Testis (tissue), 2 donors: ENCODE measurements at regions not wholly inside any gene's neighbourhood (a gene's known extent, or its start where the extent isn't known, plus 50 kb on each side); places are given as distances from the start of the nearest gene placed in this dataset.

Experiments used
- CTCF ChIP-seq, 3 experiments: fragments of 450-650 bp in 2 of 3; fragments of 200-600 bp in 1 of 3; sonication (generic) in 1 of 3; IDR thresholded peaks; one replicate each; pipeline ENCODE4 v1.5.1; 2016 to 2019; ENCODE audit warnings: antibody characterized with exemption in 3 of 3, mild to moderate bottlenecking in 2 of 3, moderate library complexity in 1 of 3
- POLR2A ChIP-seq: fragments of 450-650 bp; IDR thresholded peaks from one replicate; pipeline ENCODE4 v1.6.1; 2017; ENCODE audit warnings: antibody characterized with exemption, mild to moderate bottlenecking, moderate library complexity

- TF ChIP-seq CTCF (IDR thresholded peaks at IDR 0.05) = no peak
- no peak for TF ChIP-seq POLR2A
Measured at GRCh38 chr14:61202124-61202523, 79.0 kb downstream of the TMEM30B start.
